ENCODE measurements at regions not wholly inside any gene's neighbourhood (a gene's known extent, or its start where the extent isn't known, plus 50 kb on each side); places are given as distances from the start of the nearest gene placed in this dataset.

- Histone ChIP-seq H3K27me3 (no peaks in the 10 kb centered on the region), H3K36me3 (no peaks in the 10 kb centered on the region), H3K4me3 (no peak overlapping the region), H3K4me1 (no peaks in the 10 kb centered on the region), H3K9me3 (no peaks in the 10 kb centered on the region), H3K27ac (no peak overlapping the region)
- TF ChIP-seq POLR2AphosphoS5 (IDR thresholded peaks at IDR 0.05), result no peak
- TF ChIP-seq POLR2A (IDR thresholded peaks at IDR 0.05), result no peak
- no peak for TF ChIP-seq CTCF (IDR thresholded peaks at IDR 0.05)
- intact Hi-C loops (cut with DNase I; ENCODE audit: low total_unique reads), result no loop called here
- DNase-seq (ENCODE audit: low spot score in 2 of 2), result no peak
These were observed 739.4 kb downstream of the EFNB2 start for GRCh38 chr13:105796081-105796480.

GRCh38 chr13:105790923-105791322 is 744.5 kb downstream of the EFNB2 start:
- Histone ChIP-seq H3K27me3 (no peaks in the 10 kb centered on the region), H3K4me1 (no peaks in the 10 kb centered on the region), H3K4me3 (no peak overlapping the region), H3K9me3 (no peaks in the 10 kb centered on the region), H3K27ac (no peak overlapping the region), H3K36me3 (no peaks in the 10 kb centered on the region)
- intact Hi-C loops (cut with DNase I; ENCODE audit: low total_unique reads), result no loop called here
- no peak for DNase-seq (ENCODE audit: low spot score in 2 of 2)
- no peak for TF ChIP-seq POLR2A (IDR thresholded peaks at IDR 0.05)
- no peak for TF ChIP-seq POLR2AphosphoS5 (IDR thresholded peaks at IDR 0.05)
- no peak for TF ChIP-seq CTCF (IDR thresholded peaks at IDR 0.05)

- intact Hi-C loops (cut with DNase I; ENCODE audit: low total_unique reads), result no loop called here
- H3K27me3 ChIP-seq, result no peaks in the 10 kb centered on the region
- TF ChIP-seq POLR2AphosphoS5 (IDR thresholded peaks at IDR 0.05), result no peak
- TF ChIP-seq POLR2A (IDR thresholded peaks at IDR 0.05), result no peak
- no peak for TF ChIP-seq CTCF (IDR thresholded peaks at IDR 0.05)
- no peaks in the 10 kb centered on the region for H3K36me3 ChIP-seq
- H3K4me3 ChIP-seq, result no peak overlapping the region
- H3K4me1 ChIP-seq, result no peaks in the 10 kb centered on the region
- no peak for DNase-seq (ENCODE audit: low spot score in 2 of 2)
- H3K27ac ChIP-seq, result no peak overlapping the region
- no peaks in the 10 kb centered on the region for H3K9me3 ChIP-seq
These were observed 746.9 kb downstream of the EFNB2 start for GRCh38 chr13:105788530-105788929.

- Histone ChIP-seq H3K9me3 (no peaks in the 10 kb centered on the region), H3K4me3 (no peak overlapping the region)
- intact Hi-C loops (cut with DNase I; ENCODE audit: low total_unique reads), result no loop called here
These were observed 747.8 kb downstream of the EFNB2 start for GRCh38 chr13:105787632-105788031.

GRCh38 chr13:105785436-105785835 is 750.0 kb downstream of the EFNB2 start:
- H3K4me1 ChIP-seq, result no peaks in the 10 kb centered on the region
- H3K27me3 ChIP-seq, result no peaks in the 10 kb centered on the region
- H3K9me3 ChIP-seq, result no peaks in the 10 kb centered on the region
- intact Hi-C loops (cut with DNase I; ENCODE audit: low total_unique reads), result no loop called here
- H3K36me3 ChIP-seq, result no peaks in the 10 kb centered on the region
- no peak overlapping the region for H3K4me3 ChIP-seq
- H3K27ac ChIP-seq, result no peak overlapping the region
- TF ChIP-seq POLR2A (IDR thresholded peaks at IDR 0.05), result no peak
- no peak for TF ChIP-seq CTCF (IDR thresholded peaks at IDR 0.05)
- no peak for TF ChIP-seq POLR2AphosphoS5 (IDR thresholded peaks at IDR 0.05)
- no peak for DNase-seq (ENCODE audit: low spot score in 2 of 2)

More at GRCh38 chr13:105787632-105788031, 747.8 kb downstream of the EFNB2 start:
- H3K36me3 ChIP-seq, result no peaks in the 10 kb centered on the region
- H3K4me1 ChIP-seq, result no peaks in the 10 kb centered on the region
- H3K27ac ChIP-seq, result no peak overlapping the region
- no peaks in the 10 kb centered on the region for H3K27me3 ChIP-seq
- no peak for DNase-seq (ENCODE audit: low spot score in 2 of 2)
- TF ChIP-seq CTCF (IDR thresholded peaks at IDR 0.05), result no peak

Measured in breast epithelium (tissue), 4 donors.